HG02938 (cell line): ENCODE measurements at regions not wholly inside any gene's neighbourhood (a gene's known extent, or its start where the extent isn't known, plus 50 kb on each side); places are given as distances from the start of the nearest gene placed in this dataset.

Experiments
- ATAC-seq: cut with Tn5 transposase; IDR thresholded peaks from one replicate; pipeline ENCODE4 v1.9.1; 2021; ENCODE audit warnings: mild to moderate bottlenecking, moderate library complexity; ENCODE audit not compliant: unreplicated experiment

- ATAC-seq: no peak
These were observed 550.1 kb upstream of the B3GALT2 start for GRCh38 chr1:193736507-193736906.

DNA sequence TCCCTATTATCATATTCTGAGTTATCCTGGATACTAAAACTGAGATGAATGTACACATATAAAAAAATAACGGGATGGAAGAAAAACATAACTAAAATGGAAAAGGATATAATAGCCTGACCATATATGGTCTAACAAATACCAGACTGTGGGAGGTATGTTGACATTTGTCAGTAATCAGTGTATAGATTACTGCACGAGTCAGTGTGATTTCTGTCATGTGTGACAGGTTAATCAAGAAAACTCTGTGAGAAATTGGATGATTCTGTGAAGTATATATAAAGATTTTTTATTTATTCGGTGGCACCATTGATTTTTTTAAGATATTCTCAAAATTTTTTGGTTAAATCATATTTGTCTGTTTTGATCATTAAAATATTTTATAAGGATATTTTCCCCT is 547.3 kb upstream of the B3GALT2 start:
- ATAC-seq: no peak

GRCh38 chr1:193730017-193730416 is 543.6 kb upstream of the B3GALT2 start:
- ATAC-seq: no peak

DNA sequence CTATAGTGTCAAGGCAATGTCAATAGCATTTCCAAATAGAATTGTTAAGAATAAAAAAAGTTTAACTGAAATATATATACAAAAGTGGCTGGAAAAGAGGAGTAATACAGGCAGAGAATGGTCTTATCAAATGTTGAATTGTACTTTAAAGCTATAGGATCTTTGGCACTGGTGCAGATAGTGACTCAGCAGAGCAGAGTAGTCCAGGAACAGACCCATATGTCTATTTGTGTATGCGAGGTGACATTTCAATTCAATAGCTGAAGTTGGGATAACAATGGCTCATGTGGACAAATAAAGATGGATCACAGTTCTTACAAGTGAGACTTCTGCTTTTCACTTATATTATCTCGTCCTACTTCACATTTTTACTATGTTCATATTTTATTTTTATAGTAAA is 543.0 kb upstream of the B3GALT2 start:
- ATAC-seq: no peak

DNA sequence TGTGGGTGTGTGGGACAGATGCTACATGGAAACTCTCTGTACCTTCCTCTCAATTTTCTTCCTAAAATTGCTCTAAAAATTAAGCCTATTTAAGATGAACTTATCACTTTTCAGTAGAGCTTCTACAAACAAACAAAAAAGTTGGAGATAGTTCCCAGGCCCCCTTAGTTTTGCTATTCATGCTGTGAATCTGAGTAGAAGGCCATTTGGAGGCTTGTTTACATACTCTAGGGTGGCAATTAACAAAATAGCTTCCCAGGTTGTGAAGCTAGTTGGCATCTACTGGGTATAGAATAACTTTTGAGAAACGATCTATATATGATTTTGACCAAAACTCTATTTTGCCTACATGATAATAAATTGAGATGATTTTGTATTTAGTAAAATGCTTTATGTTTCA is 541.4 kb upstream of the B3GALT2 start:
- ATAC-seq: no peak

DNA sequence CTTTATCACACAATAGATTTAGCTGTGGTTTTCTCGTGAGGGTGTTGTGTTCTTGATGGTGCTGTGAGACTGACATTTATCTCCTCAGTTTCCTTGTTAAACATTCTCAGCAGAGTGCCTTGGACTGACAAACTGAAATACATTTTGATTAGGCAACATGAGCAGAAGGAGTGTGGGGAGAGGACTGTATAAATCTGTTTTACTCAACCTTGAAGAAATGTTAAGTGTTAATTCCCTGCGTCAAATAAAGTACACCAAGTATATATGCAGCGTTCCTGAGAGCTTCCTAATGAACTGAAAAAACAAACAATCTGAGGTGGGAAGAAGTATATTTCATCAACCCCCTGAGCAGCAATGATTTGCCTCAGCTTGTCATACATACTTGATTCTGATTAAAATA is 540.3 kb upstream of the B3GALT2 start:
- no peak for ATAC-seq

DNA sequence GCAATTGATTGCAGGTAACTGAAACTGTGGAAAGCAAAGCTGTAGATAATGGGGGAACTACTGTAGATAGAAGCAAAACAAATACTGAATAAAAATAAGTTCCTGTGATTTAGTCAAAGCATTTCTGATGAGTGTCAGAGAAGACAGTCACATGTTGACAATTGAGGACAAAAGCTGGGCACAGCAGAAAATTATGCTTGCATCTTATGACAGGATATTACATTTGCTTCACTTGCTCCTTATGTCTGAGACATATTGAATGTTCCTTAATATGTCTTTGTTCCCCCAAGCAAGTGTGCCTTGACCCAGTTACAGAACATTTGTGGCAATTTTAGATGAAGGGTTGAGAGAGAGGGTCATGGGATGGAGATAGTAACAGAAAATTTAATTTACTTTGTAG is 526.0 kb upstream of the B3GALT2 start:
- ATAC-seq: no peak

DNA sequence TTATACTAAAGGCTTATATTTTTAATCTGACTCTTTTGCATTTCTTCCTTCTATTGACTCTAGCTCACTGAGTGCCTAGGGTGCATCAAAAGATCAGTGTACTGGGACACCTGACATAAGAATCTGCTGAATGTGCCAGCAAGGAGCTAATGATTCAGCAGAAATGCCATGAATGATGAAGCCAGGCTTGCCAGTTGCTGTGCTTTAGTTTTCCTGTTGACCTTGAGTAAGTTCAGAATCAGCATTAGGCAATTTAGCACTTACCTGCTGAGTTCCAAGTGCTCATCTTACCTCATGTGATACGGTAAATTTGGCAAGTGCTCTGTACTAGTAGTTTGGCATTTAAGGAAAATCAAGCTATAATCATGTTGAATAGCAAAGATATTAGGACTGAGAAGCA is 523.2 kb upstream of the B3GALT2 start:
- ATAC-seq: no peak

- ATAC-seq: no peak
These were observed 521.0 kb upstream of the B3GALT2 start for GRCh38 chr1:193707271-193708021.

DNA sequence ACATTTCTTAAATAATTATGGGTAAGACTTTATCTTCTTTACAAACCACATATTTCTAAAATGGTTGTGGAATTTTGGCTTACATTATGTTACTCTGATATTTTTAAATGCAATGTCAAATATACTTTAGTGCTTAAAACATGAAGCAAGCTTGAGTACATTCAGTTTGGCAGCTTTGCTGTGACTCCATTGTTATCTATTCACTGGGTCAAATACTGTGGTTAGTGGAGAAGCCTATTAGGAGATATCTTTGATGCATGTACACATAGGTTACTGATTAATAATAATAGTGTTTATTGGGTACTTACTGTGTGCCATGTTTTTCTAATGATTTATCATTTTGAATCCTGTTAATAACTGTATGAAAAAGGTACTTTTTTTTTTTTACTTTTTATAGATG is 520.4 kb upstream of the B3GALT2 start:
- no peak for ATAC-seq

DNA sequence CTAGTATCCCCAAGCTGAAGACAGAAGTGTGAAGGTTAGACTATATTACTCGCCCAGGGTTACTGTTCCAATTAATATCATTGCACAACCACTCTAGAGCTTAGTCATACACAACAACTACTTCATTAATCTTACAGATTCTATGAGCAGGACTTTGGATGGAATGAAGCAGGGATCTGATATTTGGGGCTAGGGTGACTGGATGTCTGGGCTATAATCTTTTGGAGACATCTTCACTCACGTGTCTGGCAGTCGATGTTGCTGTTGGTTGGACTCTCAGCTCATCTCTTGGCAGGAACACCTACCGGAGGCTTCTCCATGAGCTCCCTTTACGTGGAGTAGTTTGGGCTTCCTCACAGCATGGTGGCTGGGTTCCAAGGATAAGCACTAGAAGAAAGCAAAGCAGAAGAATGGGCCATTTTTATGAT is 519.2 kb upstream of the B3GALT2 start:
- ATAC-seq: no peak

DNA sequence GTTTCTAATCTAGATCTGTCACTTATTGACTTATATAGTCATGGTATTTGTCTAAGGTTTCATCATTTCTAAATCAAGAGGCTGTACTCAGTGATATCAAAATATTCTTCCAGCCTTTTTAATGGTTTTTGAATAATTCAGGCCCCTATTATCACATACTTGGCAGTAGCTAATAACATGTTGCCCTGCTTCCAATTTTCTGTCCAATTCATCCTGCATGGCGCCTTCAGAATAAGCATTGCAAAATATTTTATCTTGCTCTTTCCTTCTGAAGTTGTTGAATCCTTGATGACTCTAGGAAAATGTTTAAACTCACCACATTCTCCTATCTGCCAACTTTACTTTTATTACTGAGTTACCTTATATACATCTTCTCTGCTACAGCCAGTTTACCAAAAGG is 517.2 kb upstream of the B3GALT2 start:
- ATAC-seq: no peak

DNA sequence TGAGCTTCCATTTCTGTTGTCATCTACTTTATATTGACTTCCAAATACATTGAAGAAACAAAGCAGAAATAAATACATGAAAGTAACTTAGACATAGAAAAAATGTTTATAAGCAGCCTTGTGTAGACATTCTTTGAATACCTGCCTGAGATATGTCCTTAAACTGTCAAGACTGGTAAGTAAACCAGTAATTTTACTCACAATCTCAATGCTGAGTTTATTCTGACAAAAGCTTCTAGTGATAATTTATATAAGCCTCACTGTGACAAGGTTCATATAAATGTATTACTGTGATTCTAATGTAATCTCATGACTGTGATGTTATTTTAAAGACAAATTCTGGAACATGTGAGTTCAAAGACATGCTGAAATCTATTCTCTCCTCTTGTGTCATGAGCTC is 516.7 kb upstream of the B3GALT2 start:
- ATAC-seq: no peak

DNA sequence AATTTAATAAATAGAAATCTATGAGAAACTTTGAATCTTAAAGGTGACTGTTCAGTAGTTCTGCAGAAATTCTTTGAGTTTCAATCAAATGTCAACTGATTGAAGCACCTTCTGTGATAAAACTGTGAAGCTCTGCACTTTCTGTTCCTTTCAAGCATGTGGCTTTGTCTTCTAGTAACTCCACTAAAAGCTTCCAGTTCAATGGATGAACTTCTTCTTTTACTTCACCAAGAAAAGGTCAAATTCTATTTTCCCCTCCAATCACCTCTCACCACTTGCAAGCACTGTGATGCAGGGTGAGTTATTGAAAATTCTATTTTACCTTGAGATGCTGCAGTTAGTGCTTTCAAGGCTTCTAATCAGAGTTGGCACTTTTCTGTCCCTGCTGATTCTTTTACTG is 515.3 kb upstream of the B3GALT2 start:
- no peak for ATAC-seq

GRCh38 chr1:193700710-193701355 is 514.4 kb upstream of the B3GALT2 start:
- ATAC-seq: no peak

DNA sequence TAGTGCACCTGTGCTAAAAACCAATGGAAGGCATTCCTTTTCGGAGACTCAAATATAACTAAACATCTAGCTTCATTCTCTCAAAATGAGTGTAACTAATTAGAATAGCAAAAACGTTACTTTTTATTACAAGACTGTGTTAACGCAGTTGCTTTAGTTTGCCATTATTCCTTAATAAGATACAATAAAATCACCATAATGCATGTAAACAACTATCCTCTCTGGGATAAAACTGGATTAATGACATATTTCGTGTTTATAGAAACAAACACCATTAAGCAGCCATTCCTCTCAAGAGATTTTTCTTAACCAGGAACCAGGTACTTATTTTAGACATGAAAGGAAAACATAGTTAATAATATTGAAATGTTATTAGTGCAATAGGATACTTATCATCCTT is 512.8 kb upstream of the B3GALT2 start:
- no peak for ATAC-seq

DNA sequence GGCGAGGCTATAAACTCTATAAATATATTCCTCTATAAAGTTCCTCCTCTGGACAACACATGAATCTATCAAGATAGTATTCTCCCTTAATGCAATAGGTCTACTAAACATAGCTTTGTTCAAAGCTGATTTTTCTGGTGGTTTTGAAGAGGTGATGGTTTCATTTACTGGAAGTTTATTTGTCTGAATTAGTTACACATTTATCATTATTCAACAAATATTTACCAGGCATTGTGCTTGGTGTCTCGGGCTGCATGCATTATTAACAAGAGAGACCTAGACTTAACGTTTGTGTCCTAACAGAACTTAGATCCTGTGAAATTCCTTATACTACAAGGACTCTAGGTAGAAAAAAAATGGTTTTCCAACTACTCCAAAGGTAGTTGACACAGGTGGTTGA is 511.4 kb upstream of the B3GALT2 start:
- ATAC-seq: no peak

GRCh38 chr1:193697115-193697762 is 510.8 kb upstream of the B3GALT2 start:
- no peak for ATAC-seq

DNA sequence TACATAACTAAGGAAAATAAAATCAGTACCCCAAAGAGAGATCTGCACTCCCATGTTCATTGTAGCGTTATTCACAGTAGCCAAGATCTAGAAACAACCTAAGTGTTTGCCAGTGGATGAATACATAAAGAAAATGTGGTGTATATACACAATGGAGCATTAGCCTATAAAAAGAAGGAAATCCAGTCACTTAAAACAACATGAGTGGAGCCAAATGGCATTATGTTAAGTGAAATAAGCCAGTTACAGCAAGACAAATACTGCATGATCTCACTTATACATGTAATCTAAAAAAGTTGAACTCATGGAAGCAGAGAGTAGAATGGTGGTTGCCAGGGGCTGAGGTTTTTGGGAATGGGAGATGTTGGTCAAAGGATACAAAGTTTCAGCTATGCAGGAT is 508.3 kb upstream of the B3GALT2 start:
- no peak for ATAC-seq

GRCh38 chr1:193685986-193686385 is 499.6 kb upstream of the B3GALT2 start:
- ATAC-seq: no peak

DNA sequence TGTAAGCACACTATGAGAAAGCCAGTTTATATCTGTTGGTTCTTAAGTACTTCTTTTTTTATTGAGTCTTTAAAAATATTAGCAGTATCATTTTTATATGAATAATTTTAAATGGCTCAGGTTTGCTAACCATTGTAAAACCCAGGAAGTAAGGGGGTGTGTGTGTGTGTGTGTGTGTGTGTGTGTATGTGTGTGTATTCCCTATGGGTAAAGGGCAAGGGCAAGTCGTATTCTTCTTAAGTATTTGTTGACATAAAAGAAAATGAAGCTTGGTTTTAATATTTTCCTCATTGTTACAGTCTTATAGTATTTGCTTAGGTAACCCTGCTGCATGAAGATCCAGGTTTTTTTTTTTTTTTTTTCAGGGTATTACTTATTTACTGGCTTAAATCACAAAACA is 495.0 kb upstream of the B3GALT2 start:
- ATAC-seq: no peak

DNA sequence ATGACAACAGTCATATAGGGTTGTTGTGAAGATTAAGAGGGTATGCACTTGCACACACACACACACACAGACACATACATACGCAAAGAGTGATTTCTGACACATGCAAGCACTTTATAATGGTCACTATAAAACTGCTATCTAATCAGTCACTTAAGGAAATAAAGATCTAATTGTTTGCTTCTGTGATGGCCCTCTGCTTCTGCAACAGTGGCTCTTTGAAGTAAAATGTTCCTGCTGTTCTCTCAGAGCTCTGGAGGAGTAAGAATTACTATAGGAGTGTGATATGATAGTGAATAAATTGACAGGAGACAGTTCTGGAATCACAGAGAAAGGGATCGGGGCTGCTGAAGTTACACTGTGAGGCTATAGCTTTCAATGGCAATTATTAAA is 494.5 kb upstream of the B3GALT2 start:
- no peak for ATAC-seq
